Sigmoid colon (tissue), 6 donors: ENCODE measurements at regions not wholly inside any gene's neighbourhood (a gene's known extent, or its start where the extent isn't known, plus 50 kb on each side); places are given as distances from the start of the nearest gene placed in this dataset.

ENCODE experiments used
- DNase-seq: peaks from one replicate; pipeline ENCODE4 v3.0.0-alpha.2; 2019
- H3K27ac ChIP-seq, 4 donors: fragments of 200-600 bp; sonication (generic); one replicate each; pipeline ENCODE4 v1.5.1; 2016 to 2019; ENCODE audit warnings: mild to moderate bottlenecking in 1 of 4
- H3K27me3 ChIP-seq, 3 donors: fragments of 200-600 bp; sonication (generic); one replicate each; pipeline ENCODE4 v1.5.1; 2019; ENCODE audit warnings: mild to moderate bottlenecking in 1 of 3
- H3K36me3 ChIP-seq, 4 donors: fragments of 200-600 bp; sonication (generic); one replicate each; pipeline ENCODE4 v1.5.1; 2016 to 2019
- H3K4me1 ChIP-seq, 4 donors: fragments of 200-600 bp; sonication (generic); one replicate each; pipeline ENCODE4 v1.5.1; 2017 to 2019
- H3K4me3 ChIP-seq, 4 donors: fragments of 200-600 bp; sonication (generic); one replicate each; pipeline ENCODE4 v1.5.1; 2017 to 2019; ENCODE audit warnings: mild to moderate bottlenecking in 2 of 4, moderate library complexity in 1 of 4
- H3K9me3 ChIP-seq, 4 donors: fragments of 200-600 bp in 3 of 4; sonication (generic) in 3 of 4; one replicate each; pipeline versions ENCODE4 v1.5.1 to v1.6.1; 2013 to 2019
- EP300 ChIP-seq, 4 donors: sonication (generic); formaldehyde crosslinking; IDR thresholded peaks; one replicate each; pipeline ENCODE4 v1.6.1; 2017; ENCODE audit warnings: antibody characterized with exemption in 4 of 4
- POLR2A ChIP-seq, 2 donors: fragments of 450-650 bp; IDR thresholded peaks; one replicate each; pipeline ENCODE4 v1.6.1; 2016; ENCODE audit warnings: antibody characterized with exemption in 2 of 2, mild to moderate bottlenecking in 2 of 2, moderate library complexity in 2 of 2
- POLR2AphosphoS5 ChIP-seq, 4 donors: sonication (generic); formaldehyde crosslinking; IDR thresholded peaks; one replicate each; pipeline ENCODE4 v1.6.1; 2017; ENCODE audit warnings: antibody characterized with exemption in 4 of 4
- WGBS, 2 donors: extraction: QIAGEN DNeasy Blood & Tissue Kit; methylation state at CpG; one replicate each; pipeline ENCODE4 v1.1.7; 2013; 5-methylcytosine and 5-hydroxymethylcytosine counted together
- intact Hi-C: fragments of 100-400 bp; cut with DNase I; formaldehyde crosslinking; loops from one replicate; pipeline ENCODE4 v1.15.1; 2023
- TF ChIP-seq, protein P1 (sequence below), 4 experiments: fragments of 450-650 bp in 3 of 4; fragments of 200-600 bp in 1 of 4; IDR thresholded peaks; one replicate each; pipeline ENCODE4 v1.5.1; 2016 to 2019; ENCODE audit warnings: antibody characterized with exemption in 4 of 4, mild to moderate bottlenecking in 3 of 4, moderate library complexity in 2 of 4
- donor health status: healthy with polysubstance abuse.
- donor health status: healthy.

DNA sequence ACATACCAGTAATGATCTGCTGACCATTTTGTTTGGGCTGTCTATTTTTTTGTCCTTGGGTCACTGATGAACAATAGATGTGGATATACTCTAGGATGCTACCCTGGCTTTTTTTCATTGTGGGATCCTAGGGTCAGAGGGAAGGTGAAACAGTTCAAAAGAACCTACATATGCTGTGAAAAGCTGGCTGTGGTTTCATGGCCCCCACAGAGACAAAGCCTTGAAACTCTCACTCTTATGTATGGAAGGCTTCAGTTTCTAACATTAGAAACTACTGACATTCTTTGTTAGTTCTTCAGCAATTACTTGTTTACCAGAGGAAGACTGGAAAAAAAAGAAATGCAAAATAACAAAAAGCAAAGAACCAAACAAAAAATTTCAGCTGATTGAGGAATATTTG, 250.7 kb downstream of the FAT3 start:
- no peak for DNase-seq
- no peaks in the 10 kb centered on the region for H3K9me3 ChIP-seq
- H3K4me3 ChIP-seq, result no peak overlapping the region
- TF ChIP-seq POLR2A (IDR thresholded peaks at IDR 0.05) (no peak), EP300 (IDR thresholded peaks at IDR 0.05) (no peak), POLR2AphosphoS5 (IDR thresholded peaks at IDR 0.05) (no peak)
- TF ChIP-seq, protein P1, sequence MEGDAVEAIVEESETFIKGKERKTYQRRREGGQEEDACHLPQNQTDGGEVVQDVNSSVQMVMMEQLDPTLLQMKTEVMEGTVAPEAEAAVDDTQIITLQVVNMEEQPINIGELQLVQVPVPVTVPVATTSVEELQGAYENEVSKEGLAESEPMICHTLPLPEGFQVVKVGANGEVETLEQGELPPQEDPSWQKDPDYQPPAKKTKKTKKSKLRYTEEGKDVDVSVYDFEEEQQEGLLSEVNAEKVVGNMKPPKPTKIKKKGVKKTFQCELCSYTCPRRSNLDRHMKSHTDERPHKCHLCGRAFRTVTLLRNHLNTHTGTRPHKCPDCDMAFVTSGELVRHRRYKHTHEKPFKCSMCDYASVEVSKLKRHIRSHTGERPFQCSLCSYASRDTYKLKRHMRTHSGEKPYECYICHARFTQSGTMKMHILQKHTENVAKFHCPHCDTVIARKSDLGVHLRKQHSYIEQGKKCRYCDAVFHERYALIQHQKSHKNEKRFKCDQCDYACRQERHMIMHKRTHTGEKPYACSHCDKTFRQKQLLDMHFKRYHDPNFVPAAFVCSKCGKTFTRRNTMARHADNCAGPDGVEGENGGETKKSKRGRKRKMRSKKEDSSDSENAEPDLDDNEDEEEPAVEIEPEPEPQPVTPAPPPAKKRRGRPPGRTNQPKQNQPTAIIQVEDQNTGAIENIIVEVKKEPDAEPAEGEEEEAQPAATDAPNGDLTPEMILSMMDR (IDR thresholded peaks at IDR 0.05), result no peak
- intact Hi-C loops, result no loop called here
- H3K36me3 ChIP-seq, result no peaks in the 10 kb centered on the region
- H3K27ac ChIP-seq, result no peak overlapping the region
- H3K27me3 ChIP-seq, result no peaks in the 10 kb centered on the region
- no peaks in the 10 kb centered on the region for H3K4me1 ChIP-seq

DNA sequence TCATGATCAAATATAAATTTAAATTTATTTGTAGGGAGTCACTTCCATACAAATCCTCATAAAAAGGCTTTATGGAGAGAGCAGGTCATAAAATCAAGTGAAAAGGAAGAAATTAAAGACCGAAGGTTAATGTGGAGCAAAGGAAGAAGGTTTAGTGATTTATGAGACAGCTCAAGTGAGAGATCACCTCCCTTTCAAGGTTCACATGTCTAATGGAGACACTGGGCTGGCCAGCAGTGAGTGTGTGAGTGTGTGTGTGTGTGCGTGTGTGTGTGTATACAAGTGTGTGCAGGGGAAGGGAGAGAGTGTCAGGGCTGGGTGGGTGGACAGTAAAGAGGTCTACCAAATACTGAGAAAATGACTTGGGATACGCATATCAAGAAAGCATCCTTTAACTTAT, 251.2 kb downstream of the FAT3 start:
- Histone ChIP-seq H3K27me3 (no peaks in the 10 kb centered on the region), H3K27ac (no peak overlapping the region), H3K4me1 (no peaks in the 10 kb centered on the region), H3K4me3 (no peak overlapping the region), H3K9me3 (no peaks in the 10 kb centered on the region), H3K36me3 (no peaks in the 10 kb centered on the region)
- TF ChIP-seq EP300 (IDR thresholded peaks at IDR 0.05) (no peak), POLR2AphosphoS5 (IDR thresholded peaks at IDR 0.05) (no peak), POLR2A (IDR thresholded peaks at IDR 0.05) (no peak)
- TF ChIP-seq, protein P1 (IDR thresholded peaks at IDR 0.05), result no peak
- 42 to 71% methylated on average over 3 of the region's 3 CpGs for WGBS, 2 donors
- intact Hi-C loops, result no loop called here
- DNase-seq, result no peak

DNA sequence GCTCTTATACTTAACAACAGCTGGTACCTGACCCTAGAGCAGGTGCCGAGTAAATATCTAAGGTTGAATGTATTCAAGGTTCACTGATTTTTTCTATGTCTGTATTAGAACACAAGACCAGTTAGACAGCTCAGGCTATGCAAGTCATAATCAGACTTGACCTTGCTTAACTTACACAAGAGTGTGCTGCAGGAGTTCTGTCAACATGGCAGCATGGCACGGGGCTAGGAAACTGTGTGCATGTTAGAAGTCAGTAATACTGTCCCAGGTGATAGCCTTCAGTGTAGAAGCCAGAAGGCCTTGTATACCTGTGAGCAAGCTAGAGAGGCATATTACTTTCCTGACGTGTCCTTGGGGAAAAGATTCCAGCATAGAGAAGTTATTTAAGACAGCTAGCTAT, 253.1 kb downstream of the FAT3 start:
- no peaks in the 10 kb centered on the region for H3K27me3 ChIP-seq
- no peak overlapping the region for H3K27ac ChIP-seq
- H3K4me1 ChIP-seq, result peaks cover 0 to 2% (median 1%) of the 10 kb centered on the region in 4 donors
- DNase-seq, result no peak
- no peaks in the 10 kb centered on the region for H3K36me3 ChIP-seq
- H3K4me3 ChIP-seq, result no peak overlapping the region
- whole genome bisulfite sequencing, 2 donors, result 33 to 71% methylated on average over 3 of the region's 3 CpGs
- intact Hi-C loops, result no loop called here
- H3K9me3 ChIP-seq, result no peaks in the 10 kb centered on the region
- TF ChIP-seq POLR2A (IDR thresholded peaks at IDR 0.05), result no peak
- TF ChIP-seq POLR2AphosphoS5 (IDR thresholded peaks at IDR 0.05), result no peak
- TF ChIP-seq, protein P1 (IDR thresholded peaks at IDR 0.05), result no peak
- TF ChIP-seq EP300 (IDR thresholded peaks at IDR 0.05), result no peak

DNA sequence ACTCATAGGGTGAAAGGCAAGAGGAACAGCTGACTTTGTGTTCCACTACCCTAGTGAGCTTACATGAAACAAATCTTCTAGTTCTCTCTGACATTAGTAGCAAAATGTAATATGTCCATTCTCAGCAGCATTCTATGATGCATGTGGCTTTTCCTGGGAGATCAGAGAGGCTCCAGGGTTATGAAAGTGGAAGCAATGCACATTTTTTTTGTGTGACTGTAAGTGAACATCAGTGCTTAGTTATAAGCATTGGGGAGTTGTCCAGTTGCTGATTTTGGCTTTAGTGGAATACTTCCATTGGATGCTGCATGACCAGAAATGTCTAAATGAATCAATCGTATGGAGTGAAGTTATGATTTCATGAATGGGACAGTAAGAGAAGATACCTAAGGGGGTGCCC, 255.9 kb downstream of the FAT3 start:
- H3K36me3 ChIP-seq, result no peaks in the 10 kb centered on the region
- no peak for DNase-seq
- H3K4me1 ChIP-seq, result peaks cover 0 to 5% (median 2%) of the 10 kb centered on the region in 4 donors
- H3K4me3 ChIP-seq, result no peak overlapping the region
- no peak overlapping the region for H3K27ac ChIP-seq
- intact Hi-C loops, result no loop called here
- WGBS, 2 donors, result 85 to 96% methylated on average over 1 of the region's 1 CpG
- no peaks in the 10 kb centered on the region for H3K27me3 ChIP-seq
- TF ChIP-seq EP300 (IDR thresholded peaks at IDR 0.05) (no peak), POLR2AphosphoS5 (IDR thresholded peaks at IDR 0.05) (no peak), POLR2A (IDR thresholded peaks at IDR 0.05) (no peak)
- TF ChIP-seq, protein P1 (IDR thresholded peaks at IDR 0.05), result no peak
- no peaks in the 10 kb centered on the region for H3K9me3 ChIP-seq

DNA sequence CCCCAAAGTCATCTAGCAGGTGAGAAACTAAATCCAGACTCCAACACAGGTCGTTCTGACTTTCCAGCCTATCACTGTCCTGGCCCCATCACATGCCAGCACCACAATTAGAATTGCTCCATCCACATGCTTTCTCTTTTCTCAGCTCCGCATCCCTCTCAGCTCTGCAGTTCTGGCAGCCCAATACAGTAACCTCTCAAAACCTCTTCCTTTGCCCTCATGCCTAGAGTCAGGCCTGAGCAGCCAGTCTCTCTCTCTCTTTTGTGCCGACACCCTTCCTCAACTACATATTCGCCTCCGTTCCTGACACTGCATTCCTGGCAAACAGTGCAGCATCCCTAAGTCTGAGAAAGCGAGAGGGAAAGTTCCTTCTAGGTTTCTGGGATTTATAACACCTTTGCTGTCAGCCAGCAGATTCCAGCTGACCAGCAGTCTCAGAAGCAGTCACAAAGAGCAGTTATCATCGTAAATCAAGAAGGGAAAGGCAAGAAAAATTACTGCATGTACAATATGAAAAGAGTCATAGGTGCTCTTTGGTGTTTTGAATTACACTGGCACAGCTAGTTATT, 258.0 kb downstream of the FAT3 start:
- 69% methylated on average over 7 of the region's 7 CpGs for WGBS, 2 donors
- H3K4me1 ChIP-seq, result peaks cover 0 to 5% (median 2%) of the 10 kb centered on the region in 4 donors
- H3K36me3 ChIP-seq, result no peaks in the 10 kb centered on the region
- TF ChIP-seq POLR2AphosphoS5 (IDR thresholded peaks at IDR 0.05) (no peak), POLR2A (IDR thresholded peaks at IDR 0.05) (no peak)
- TF ChIP-seq, protein P1 (IDR thresholded peaks at IDR 0.05), result no peak
- H3K27me3 ChIP-seq, result no peaks in the 10 kb centered on the region
- H3K4me3 ChIP-seq, result no peak overlapping the region
- no peak overlapping the region for H3K27ac ChIP-seq
- no peak for DNase-seq
- intact Hi-C loops, result no loop called here
- H3K9me3 ChIP-seq, result no peaks in the 10 kb centered on the region
